PC-9 (cell line): ENCODE measurements at regions not wholly inside any gene's neighbourhood (a gene's known extent, or its start where the extent isn't known, plus 50 kb on each side); places are given as distances from the start of the nearest gene placed in this dataset.

Source experiments
- CTCF ChIP-seq: fragments of 200-600 bp; sonication (generic); conservative IDR thresholded peaks from 2 replicates; pipeline ENCODE4 v1.6.1; 2017; ENCODE audit warnings: mixed run types, antibody characterized with exemption, mild to moderate bottlenecking, moderate library complexity
- EZH2 ChIP-seq: fragments of 200-600 bp; sonication (generic); IDR thresholded peaks from 2 replicates; pipeline ENCODE4 v1.8.0; 2017; ENCODE audit warnings: antibody characterized with exemption, low read depth

GRCh38 chr2:163407296-163407695 is 328.5 kb downstream of the FIGN start:
- TF ChIP-seq CTCF, result no peak
- no peak for TF ChIP-seq EZH2
